ENCODE measurements at regions not wholly inside any gene's neighbourhood (a gene's known extent, or its start where the extent isn't known, plus 50 kb on each side); places are given as distances from the start of the nearest gene placed in this dataset.

- Histone ChIP-seq H2AFZ (ENCODE audit: low read depth, low read length) (no peak overlapping the region), H3K9me3 (replicated peaks; ENCODE audit: control insufficient read depth, insufficient read depth, low read depth, low read length) (no peaks in the 10 kb centered on the region), H3K4me2 (ENCODE audit: insufficient read depth, low read length) (no peak overlapping the region), H3K9me1 (ENCODE audit: control insufficient read depth, insufficient read depth, low read length) (no peaks in the 10 kb centered on the region), H3K36me3 (ENCODE audit: control insufficient read depth, insufficient read depth, low read length) (no peaks in the 10 kb centered on the region), H3K79me2 (ENCODE audit: control insufficient read depth, insufficient read depth, low read length) (no peaks in the 10 kb centered on the region), H3K9ac (ENCODE audit: insufficient read depth in 1 of 2, low read depth in 2 of 2, low read length in 2 of 2) (no peak overlapping the region), H4K20me1 (replicated peaks; ENCODE audit: control insufficient read depth, insufficient read depth, low read length) (no peaks in the 10 kb centered on the region), H3K4me1 (replicated peaks in 1 of 2; ENCODE audit: control insufficient read depth in 2 of 2, insufficient read depth in 2 of 2, low read length in 2 of 2) (no peaks in the 10 kb centered on the region), H3K4me3 (no peak overlapping the region), H3K27ac (ENCODE audit: extremely low read depth, low read depth, low read length) (no peak overlapping the region), H3K27me3 (ENCODE audit: control insufficient read depth in 2 of 2, insufficient read depth in 2 of 2, low read length in 2 of 2) (no peaks in the 10 kb centered on the region)
- no TSS peak for BruUV-seq (replicated peaks)
- ATAC-seq (no peak), FAIRE-seq (no peak), DNase-seq (ENCODE audit: extremely low read depth in 1 of 4, low spot score in 3 of 4) (no peak)
- in situ Hi-C loops (cut with MboI) (no loop called here), intact Hi-C loops (cut with micrococcal nuclease) (no loop called here)
- ChIA-PET CTCF (ENCODE audit: low intra/inter-chr PET ratio) (no interaction called here), POLR2A (no interaction called here)
- 0% methylated on average over 3 of the region's 3 CpGs for WGBS (ENCODE audit: insufficient coverage, low coverage, missing lambda C conversion rate)
- no peak for TF ChIP-seq ETV5 (CRISPR knock-in tag; IDR thresholded peaks at IDR 0.05; ENCODE audit: low read depth)
- TF ChIP-seq CHAMP1 (IDR thresholded peaks at IDR 0.05) = no peak
Observed at GRCh38 chr4:11194431-11194830, 234.3 kb downstream of the HS3ST1 start.

- FAIRE-seq (no peak), ATAC-seq (no peak), DNase-seq (ENCODE audit: extremely low read depth in 1 of 4, low spot score in 3 of 4) (no peak)
- in situ Hi-C loops (cut with MboI) = no loop called here
- WGBS (ENCODE audit: insufficient coverage, low coverage, missing lambda C conversion rate) = 0% methylated on average over 2 of the region's 2 CpGs
- Histone ChIP-seq H3K9me3 (replicated peaks; ENCODE audit: control insufficient read depth, insufficient read depth, low read depth, low read length) (no peaks in the 10 kb centered on the region), H3K79me2 (ENCODE audit: control insufficient read depth, insufficient read depth, low read length) (no peaks in the 10 kb centered on the region), H3K4me1 (replicated peaks in 1 of 2; ENCODE audit: control insufficient read depth in 2 of 2, insufficient read depth in 2 of 2, low read length in 2 of 2) (no peaks in the 10 kb centered on the region), H3K27ac (ENCODE audit: extremely low read depth, low read depth, low read length) (no peak overlapping the region), H3K4me2 (ENCODE audit: insufficient read depth, low read length) (no peak overlapping the region), H4K20me1 (replicated peaks; ENCODE audit: control insufficient read depth, insufficient read depth, low read length) (no peaks in the 10 kb centered on the region), H3K9ac (ENCODE audit: insufficient read depth in 1 of 2, low read depth in 2 of 2, low read length in 2 of 2) (no peak overlapping the region), H2AFZ (ENCODE audit: low read depth, low read length) (no peak overlapping the region), H3K9me1 (ENCODE audit: control insufficient read depth, insufficient read depth, low read length) (no peaks in the 10 kb centered on the region), H3K4me3 (no peak overlapping the region), H3K27me3 (ENCODE audit: control insufficient read depth in 2 of 2, insufficient read depth in 2 of 2, low read length in 2 of 2) (no peaks in the 10 kb centered on the region), H3K36me3 (ENCODE audit: control insufficient read depth, insufficient read depth, low read length) (no peaks in the 10 kb centered on the region)
- intact Hi-C loops (cut with micrococcal nuclease) = no loop called here
- POLR2A ChIA-PET = no interaction called here
- CTCF ChIA-PET (ENCODE audit: low intra/inter-chr PET ratio) = no interaction called here
- TF ChIP-seq ZNF277 (CRISPR knock-in tag; IDR thresholded peaks at IDR 0.05; ENCODE audit: borderline replicate concordance) (no peak), FOSL1 (tag; conservative IDR thresholded peaks at IDR 0.05) (no peak), HMBOX1 (IDR thresholded peaks at IDR 0.05) (no peak), MTA3 (IDR thresholded peaks at IDR 0.05; ENCODE audit: borderline replicate concordance) (no peak), ZNF232 (CRISPR knock-in tag; IDR thresholded peaks at IDR 0.05) (no peak)
- BruUV-seq (replicated peaks) = no TSS peak
Observed at GRCh38 chr4:11189756-11190155, 238.9 kb downstream of the HS3ST1 start.
